ENCODE measurements at regions not wholly inside any gene's neighbourhood (a gene's known extent, or its start where the extent isn't known, plus 50 kb on each side); places are given as distances from the start of the nearest gene placed in this dataset.

DNA sequence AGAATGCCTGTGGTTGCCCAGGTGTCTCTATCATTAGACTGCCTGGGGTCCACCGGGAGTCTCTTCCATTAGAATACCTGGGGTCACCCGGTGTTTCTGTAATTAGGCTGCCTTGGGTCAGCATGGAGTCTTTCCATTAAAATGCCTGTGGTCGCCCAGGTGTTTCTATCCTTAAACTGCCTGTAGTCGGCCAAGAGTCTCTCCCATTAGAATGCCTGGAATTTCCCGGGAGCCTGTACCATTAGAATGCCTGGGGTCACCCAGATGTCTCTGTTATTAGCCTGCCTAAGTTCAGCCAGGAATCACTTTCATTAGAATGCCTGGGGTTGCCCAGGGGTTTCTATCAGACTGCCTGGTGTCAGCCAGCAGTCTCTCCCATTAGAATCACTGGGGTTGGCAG is 1492.8 kb downstream of the UQCRFS1 start:
- Mint-ChIP-seq H3K4me3 (no peak overlapping the region), H3K9me3 (peaks cover 28% of the 10 kb centered on the region), H3K36me3 (ENCODE audit: low read depth) (peaks cover 14% of the 10 kb centered on the region), H3K4me1 (no peaks in the 10 kb centered on the region), H3K27me3 (ENCODE audit: low read depth) (no peaks in the 10 kb centered on the region), H3K27ac (ENCODE audit: unreplicated experiment) (no peak overlapping the region)
- no peak for DNase-seq (ENCODE audit: low read depth, low spot score)
- TF ChIP-seq, protein P1, sequence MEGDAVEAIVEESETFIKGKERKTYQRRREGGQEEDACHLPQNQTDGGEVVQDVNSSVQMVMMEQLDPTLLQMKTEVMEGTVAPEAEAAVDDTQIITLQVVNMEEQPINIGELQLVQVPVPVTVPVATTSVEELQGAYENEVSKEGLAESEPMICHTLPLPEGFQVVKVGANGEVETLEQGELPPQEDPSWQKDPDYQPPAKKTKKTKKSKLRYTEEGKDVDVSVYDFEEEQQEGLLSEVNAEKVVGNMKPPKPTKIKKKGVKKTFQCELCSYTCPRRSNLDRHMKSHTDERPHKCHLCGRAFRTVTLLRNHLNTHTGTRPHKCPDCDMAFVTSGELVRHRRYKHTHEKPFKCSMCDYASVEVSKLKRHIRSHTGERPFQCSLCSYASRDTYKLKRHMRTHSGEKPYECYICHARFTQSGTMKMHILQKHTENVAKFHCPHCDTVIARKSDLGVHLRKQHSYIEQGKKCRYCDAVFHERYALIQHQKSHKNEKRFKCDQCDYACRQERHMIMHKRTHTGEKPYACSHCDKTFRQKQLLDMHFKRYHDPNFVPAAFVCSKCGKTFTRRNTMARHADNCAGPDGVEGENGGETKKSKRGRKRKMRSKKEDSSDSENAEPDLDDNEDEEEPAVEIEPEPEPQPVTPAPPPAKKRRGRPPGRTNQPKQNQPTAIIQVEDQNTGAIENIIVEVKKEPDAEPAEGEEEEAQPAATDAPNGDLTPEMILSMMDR (conservative IDR thresholded peaks at IDR 0.05) = no peak

- peaks cover 26% of the 10 kb centered on the region for H3K9me3 Mint-ChIP-seq
- no peaks in the 10 kb centered on the region for H3K4me1 Mint-ChIP-seq
- H3K27me3 Mint-ChIP-seq (ENCODE audit: low read depth) = no peaks in the 10 kb centered on the region
- H3K36me3 Mint-ChIP-seq (ENCODE audit: low read depth) = peaks cover 11% of the 10 kb centered on the region
- no peak overlapping the region for H3K27ac Mint-ChIP-seq (ENCODE audit: unreplicated experiment)
- no peak for DNase-seq (ENCODE audit: low read depth, low spot score)
- TF ChIP-seq, protein P1 (conservative IDR thresholded peaks at IDR 0.05) = no peak
- H3K4me3 Mint-ChIP-seq = no peak overlapping the region
Observed at GRCh38 chr19:27719034-27719433, 1493.9 kb downstream of the UQCRFS1 start.

- Mint-ChIP-seq H3K4me3 (no peak overlapping the region), H3K36me3 (ENCODE audit: low read depth) (peaks cover 9% of the 10 kb centered on the region), H3K4me1 (no peaks in the 10 kb centered on the region), H3K27me3 (ENCODE audit: low read depth) (no peaks in the 10 kb centered on the region), H3K27ac (ENCODE audit: unreplicated experiment) (no peak overlapping the region), H3K9me3 (peaks cover 23% of the 10 kb centered on the region)
- TF ChIP-seq, protein P1 (conservative IDR thresholded peaks at IDR 0.05) = no peak
- no peak for DNase-seq (ENCODE audit: low read depth, low spot score)
Observed at GRCh38 chr19:27718234-27718633, 1494.7 kb downstream of the UQCRFS1 start.

DNA sequence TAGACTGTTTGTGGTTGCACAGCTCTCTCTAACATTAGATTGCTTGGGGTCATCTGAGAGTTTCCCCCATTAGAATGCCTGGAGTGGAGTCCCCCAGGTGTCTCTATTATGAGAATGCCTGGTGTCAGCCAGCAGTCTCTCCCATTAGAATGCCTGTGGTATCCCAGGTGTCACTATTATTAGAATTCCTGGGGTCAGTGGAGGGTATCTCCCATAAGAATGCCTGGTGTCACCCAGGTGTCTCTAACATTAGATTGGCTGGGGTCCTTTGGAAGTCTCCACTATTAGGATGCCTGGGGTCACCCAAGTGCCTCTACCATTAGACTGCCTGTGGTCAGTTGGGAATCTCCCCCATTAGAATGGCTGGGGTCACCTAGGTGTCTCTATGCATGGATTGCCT is 1495.1 kb downstream of the UQCRFS1 start:
- H3K36me3 Mint-ChIP-seq (ENCODE audit: low read depth) = peaks cover 9% of the 10 kb centered on the region
- TF ChIP-seq, protein P1 (conservative IDR thresholded peaks at IDR 0.05) = no peak
- no peak overlapping the region for H3K27ac Mint-ChIP-seq (ENCODE audit: unreplicated experiment)
- no peaks in the 10 kb centered on the region for H3K4me1 Mint-ChIP-seq
- DNase-seq (ENCODE audit: low read depth, low spot score) = no peak
- H3K9me3 Mint-ChIP-seq = peaks cover 25% of the 10 kb centered on the region
- no peaks in the 10 kb centered on the region for H3K27me3 Mint-ChIP-seq (ENCODE audit: low read depth)
- no peak overlapping the region for H3K4me3 Mint-ChIP-seq

DNA sequence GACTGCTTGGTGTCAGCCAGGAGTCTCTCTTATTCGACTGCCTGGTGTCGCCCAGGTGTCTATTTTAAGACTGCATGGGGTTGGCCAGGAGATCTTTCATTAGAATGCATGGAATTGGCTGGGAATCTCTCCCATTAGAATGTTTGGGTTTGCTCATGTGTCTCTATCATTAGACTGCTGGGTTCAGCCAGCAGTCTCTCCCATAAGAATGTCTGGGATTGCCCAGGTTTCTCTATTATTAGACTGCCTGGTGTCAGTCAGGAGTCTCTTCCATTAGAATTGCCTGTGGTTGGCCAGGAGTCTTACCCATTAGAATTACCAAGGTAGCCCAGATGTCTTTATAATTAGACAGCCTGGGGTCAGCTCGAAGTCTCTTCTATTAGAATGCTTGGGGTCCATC is 1496.0 kb downstream of the UQCRFS1 start:
- H3K27me3 Mint-ChIP-seq (ENCODE audit: low read depth) = no peaks in the 10 kb centered on the region
- no peak overlapping the region for H3K27ac Mint-ChIP-seq (ENCODE audit: unreplicated experiment)
- TF ChIP-seq, protein P1 (conservative IDR thresholded peaks at IDR 0.05) = no peak
- H3K4me3 Mint-ChIP-seq = no peak overlapping the region
- no peaks in the 10 kb centered on the region for H3K4me1 Mint-ChIP-seq
- DNase-seq (ENCODE audit: low read depth, low spot score) = no peak
- peaks cover 28% of the 10 kb centered on the region for H3K9me3 Mint-ChIP-seq
- H3K36me3 Mint-ChIP-seq (ENCODE audit: low read depth) = peaks cover 9% of the 10 kb centered on the region

DNA sequence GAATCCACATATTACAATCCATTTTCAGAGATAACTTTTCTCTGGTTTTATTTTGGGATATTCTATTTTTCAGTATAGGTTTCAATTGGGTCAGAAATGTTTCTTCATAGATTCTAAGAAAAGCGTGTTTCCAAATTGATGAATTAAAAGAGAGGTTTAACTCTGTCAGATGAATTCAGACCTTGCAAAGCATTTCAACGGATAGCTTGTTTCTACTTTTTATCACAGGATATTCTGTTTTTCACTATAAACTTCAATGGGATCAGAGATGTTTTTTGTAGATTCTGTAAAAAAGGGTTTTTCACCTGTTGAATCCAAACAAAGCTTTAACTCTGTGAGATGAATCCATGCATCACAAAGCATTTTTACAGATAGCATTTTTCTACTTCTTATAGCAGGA is 1498.1 kb downstream of the UQCRFS1 start:
- TF ChIP-seq, protein P1 (conservative IDR thresholded peaks at IDR 0.05) = no peak
- H3K36me3 Mint-ChIP-seq (ENCODE audit: low read depth) = peaks cover 8% of the 10 kb centered on the region
- no peak overlapping the region for H3K27ac Mint-ChIP-seq (ENCODE audit: unreplicated experiment)
- H3K9me3 Mint-ChIP-seq = peaks cover 26% of the 10 kb centered on the region
- no peaks in the 10 kb centered on the region for H3K27me3 Mint-ChIP-seq (ENCODE audit: low read depth)
- DNase-seq (ENCODE audit: low read depth, low spot score) = no peak
- H3K4me3 Mint-ChIP-seq = no peak overlapping the region
- no peaks in the 10 kb centered on the region for H3K4me1 Mint-ChIP-seq
